CD4-positive, alpha-beta T cell treated with Interleukin-2 at 100 ng/mL for 4 hours (primary cell): ENCODE measurements at regions not wholly inside any gene's neighbourhood (a gene's known extent, or its start where the extent isn't known, plus 50 kb on each side); places are given as distances from the start of the nearest gene placed in this dataset.

Source experiments
- DNase-seq: peaks from one replicate; pipeline ENCODE4 v3.0.0-alpha.2; 2020; ENCODE audit warnings: low spot score

DNA sequence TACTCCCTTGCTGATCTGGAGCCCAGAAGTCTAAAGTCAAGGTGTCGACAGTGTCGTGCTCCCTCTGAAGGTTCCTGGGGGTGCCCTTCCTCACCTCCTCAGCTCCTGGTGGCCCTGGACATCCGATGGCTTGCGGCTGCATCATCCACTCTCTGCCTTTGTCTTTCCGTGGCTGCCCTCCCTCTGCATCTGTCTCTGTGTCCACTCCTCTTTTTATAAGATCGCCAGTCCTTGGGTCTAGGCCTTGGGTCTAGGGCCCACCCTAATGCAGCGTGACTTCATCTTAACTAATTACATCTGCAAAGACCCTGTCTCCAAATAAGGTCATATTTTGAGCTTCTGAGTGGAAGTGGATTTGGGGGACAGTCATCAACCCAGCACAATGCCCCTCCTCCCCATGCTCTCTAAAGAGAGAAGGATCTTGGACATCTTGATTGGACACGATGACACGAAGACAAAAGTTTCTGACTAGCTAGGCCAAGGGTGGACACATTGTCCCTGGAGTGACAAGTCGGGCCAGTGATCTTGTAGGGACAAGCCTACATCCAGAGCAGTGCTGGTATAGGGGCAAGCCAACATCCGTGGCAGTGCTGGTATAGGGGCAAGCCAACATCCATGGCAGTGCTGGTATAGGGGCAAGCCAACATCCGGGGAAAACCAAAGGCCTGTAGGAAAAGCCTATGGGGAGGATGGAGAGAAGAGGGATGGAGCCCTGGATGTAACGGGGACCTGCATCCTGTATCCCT lies 93.9 kb upstream of the DIO3 start:
- DNase-seq: no peak

DNA sequence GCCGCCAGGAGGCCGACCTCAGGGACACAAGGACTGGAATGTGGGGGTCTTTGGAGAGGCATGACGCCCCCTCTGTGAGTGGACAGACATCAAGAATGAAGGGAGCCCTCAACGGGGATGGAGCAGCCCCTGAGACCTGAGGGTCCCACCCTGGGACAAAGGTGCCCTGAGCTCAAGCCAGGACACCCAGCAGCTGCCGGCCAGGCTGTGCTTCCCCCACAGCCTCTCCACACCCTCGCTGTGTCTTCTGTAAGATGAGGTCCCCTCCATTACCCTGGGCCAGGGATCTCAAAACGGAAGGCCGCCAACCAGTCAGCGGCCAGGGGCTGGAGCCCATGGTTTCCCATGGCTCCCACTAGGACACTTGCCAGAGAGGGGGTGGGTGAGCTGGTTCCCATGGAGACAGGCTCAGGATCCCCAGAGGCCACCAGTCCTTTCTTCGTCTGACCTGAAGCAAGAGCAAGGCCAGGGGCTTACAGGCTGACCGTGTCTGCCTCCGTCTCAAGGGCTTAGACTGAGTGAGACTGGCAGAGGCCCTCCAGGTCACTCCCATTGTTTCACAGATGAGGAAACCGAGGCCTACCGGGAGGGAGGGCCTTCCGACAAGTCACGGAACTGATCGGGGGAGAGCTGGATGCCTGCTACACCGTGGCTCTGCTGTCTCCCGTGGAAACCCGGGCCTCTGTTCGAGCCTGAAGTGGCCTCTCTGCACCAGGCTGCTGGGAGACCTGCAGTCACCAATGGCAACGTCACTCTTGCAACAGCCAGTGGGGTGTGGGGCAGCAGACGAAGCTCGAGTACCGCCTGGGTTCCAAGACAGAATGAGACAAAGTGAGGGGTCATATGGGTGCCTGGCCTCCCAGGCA lies 91.7 kb upstream of the DIO3 start:
- no peak for DNase-seq

DNA sequence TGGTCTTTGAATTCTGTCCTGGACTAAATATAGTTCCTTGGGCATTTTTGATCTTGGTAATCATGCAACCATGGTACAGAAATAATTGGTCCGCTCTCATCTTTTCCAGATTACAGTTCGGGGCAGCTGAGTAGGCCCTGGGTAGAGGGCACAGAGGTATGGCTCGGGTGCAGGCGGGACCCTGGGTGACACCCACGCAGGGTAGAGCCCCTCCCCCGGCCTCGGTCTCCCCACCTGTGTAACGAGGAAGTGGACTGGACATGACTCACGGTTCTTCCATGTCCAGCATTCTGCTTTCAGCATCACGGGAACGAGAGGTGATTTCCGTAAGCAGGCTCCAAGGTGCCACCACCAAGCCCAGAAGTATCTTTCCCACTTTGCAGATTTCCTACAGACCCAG lies 91.0 kb upstream of the DIO3 start:
- no peak for DNase-seq

GRCh38 chr14:101471723-101472517 lies 89.4 kb upstream of the DIO3 start:
- DNase-seq: no peak

DNA sequence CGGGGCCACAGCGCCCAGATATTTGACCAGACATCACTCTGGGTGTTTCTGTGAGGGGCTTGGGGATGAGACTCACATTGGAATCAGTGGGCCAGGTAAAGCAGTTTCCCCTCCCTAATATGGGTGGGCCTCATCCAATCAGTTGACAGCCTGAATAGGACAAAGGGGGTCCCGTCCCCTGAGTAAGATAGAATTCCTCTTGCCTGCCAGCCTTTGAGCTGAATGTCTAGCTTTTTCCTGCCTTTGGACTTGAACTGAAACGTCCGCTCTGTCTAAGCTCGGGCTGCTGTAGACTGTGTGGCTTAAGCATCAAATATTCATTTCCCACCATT lies 88.8 kb upstream of the DIO3 start:
- DNase-seq: no peak

GRCh38 chr14:101473045-101473729 lies 88.1 kb upstream of the DIO3 start:
- DNase-seq: no peak

DNA sequence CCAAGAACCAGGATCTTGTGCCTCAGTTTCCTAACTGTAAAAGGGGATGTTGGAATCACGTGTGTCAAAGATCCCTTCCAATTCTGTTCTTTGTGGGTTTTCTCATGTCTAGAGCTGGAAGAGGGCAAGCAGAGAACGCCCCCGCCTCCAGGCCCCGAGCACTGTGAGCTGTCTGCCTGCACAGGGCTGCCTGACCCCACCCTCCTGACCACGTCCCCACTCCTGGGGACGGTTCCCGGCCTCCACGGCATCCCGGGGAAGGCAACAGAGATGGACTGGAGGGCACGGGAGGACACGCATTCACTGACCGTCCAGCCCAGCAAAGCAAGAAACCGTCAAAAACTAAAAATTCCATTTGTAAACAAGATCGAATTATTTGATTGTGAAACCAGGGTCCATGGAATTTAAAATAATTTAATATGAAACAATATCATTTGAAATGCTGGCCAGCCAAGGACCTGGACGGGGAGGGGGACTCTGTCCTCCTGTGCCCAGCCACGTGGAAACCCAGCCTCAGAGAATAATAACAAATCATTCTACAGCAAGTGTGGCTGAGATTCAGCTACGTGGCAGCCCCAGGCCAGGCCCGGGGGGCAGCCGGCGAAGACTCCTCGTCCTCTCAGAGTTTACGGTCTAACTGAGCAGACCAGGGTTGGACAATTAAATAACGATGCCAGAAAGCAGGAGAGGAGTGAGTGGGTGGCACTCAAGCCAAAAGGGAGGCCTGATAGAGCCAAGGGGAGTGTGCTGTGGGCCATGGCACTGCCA lies 87.3 kb upstream of the DIO3 start:
- no peak for DNase-seq

DNA sequence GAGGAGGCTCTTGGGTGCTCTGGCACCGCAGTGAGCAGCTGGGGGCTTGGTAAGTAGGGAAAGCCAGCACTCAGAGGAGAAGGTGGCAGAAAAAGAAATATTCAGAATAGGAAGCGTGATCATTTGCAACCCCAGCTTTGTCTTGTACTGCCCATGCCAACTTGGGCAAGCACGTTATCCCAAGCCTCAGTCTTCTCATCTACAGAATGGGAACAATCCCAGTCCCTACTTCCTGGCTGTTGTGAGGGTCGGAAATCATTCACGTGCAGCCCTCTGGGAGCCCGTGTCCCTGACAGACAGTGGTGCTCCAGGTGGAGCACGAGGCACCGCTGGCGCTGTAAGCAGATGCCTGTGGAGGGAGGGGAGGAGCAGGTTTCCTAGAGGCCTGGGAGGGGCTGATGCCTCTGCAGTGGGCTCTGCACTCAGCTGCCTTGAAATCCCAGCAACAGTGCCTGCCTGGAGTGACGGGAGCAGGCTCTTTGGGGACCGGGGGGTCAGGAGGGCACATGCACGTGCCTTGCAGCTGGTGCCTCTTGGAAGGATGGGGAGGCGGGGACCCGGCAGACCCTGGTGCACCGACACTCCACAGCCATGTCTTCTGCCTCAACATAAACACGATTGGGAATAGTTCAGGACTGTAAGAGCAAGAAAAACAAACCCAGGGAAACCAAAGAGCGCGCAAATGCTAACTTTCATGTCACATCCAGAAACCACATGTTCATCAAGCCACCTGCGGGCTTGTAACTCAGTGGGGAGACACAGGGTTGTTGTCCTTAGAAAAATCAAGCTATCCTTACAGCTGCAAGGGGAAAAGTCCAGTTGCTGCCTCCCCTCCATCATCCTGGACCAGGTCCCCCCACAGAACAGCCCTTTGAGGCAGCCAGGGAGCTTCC lies 86.5 kb upstream of the DIO3 start:
- no peak for DNase-seq

- DNase-seq: no peak
Observed at GRCh38 chr14:101475456-101476257, 85.6 kb upstream of the DIO3 start.

GRCh38 chr14:101476258-101476915 lies 84.9 kb upstream of the DIO3 start:
- no peak for DNase-seq

- no peak for DNase-seq
Observed at GRCh38 chr14:101476916-101477553, 84.3 kb upstream of the DIO3 start.

DNA sequence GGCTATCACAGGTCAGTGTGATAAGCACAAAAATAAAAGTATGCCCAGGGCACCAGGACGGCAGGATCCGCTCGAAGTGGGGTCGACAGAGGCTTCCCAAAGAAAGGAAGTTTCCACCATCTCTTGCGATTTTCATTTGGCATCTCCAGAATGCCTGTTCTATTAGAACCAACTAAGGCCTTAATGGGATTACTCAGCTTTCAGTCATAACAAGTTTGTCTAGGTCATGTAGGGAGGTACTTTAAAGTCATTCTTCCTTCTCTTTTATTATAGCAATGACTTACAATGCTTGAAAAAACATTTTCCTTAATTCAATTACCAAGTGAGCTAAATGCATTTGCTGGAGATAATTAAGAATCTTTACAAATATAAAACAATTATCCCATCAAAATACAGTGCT lies 83.6 kb upstream of the DIO3 start:
- no peak for DNase-seq

GRCh38 chr14:101478096-101478495 lies 83.2 kb upstream of the DIO3 start:
- no peak for DNase-seq

DNA sequence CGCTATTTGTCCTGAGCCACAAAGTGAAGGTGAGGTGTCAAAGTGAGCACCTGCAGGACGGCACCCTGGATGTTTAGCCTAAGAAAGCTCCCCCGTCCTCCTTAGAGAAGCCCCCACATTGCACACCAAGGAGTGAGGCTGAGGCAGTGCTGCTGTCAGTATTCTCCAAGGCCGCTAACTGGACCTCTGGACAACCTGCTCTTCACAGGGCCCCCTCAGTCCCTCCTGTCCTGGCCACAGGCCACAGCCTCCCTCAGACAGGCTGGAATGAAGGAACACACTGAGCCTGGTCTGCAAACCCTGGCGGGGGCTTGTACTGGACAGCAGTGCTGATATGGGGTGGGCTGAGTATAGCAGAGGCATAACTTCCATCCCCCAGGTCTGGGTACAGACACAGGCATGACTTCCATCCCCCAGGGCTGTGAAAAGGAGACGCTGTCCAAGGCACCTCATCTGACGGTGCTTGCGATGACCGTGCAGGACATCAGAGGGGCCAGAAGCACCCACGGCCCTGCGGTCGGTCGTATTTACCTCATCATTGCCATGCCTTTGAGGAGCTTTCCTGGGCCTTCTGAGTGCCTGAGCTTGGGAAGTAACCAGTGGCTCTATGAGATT lies 82.4 kb upstream of the DIO3 start:
- DNase-seq: no peak

- no peak for DNase-seq
Observed at GRCh38 chr14:101480022-101480746, 81.1 kb upstream of the DIO3 start.

- no peak for DNase-seq
Observed at GRCh38 chr14:101480747-101481530, 80.4 kb upstream of the DIO3 start.

DNA sequence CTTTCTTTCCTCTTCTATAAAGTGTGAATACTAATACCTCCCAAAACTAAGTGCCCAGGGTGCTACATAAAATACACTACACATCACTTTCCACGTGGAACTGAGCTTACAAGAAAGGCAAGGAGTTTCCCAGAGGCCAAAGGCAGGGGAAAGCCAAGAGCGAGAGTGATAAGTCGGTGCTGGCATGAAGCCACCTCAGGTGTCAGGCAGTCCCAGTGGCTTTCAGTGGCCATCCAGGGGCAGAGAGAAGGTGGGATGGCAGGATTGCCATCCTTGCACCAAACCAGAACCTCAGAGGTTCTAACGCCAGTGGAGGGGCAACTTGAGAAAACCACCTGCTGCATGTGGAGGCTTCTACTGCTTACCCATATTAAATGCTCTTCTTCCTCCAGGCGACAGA lies 79.7 kb upstream of the DIO3 start:
- no peak for DNase-seq
